ENCODE measurements at regions not wholly inside any gene's neighbourhood (a gene's known extent, or its start where the extent isn't known, plus 50 kb on each side); places are given as distances from the start of the nearest gene placed in this dataset.
A peak's percentile ranks its signal among the peaks of the same experiment; 100 is the strongest.
"Not testable (repeated sequence)": the region's sequence is repeated elsewhere in the genome, so short reads cannot be mapped to it uniquely, and the experiment has no call there.

GRCh38 chr9:129430940-129431643 lies 189.8 kb downstream of the C9orf50 start:
- H3K27me3 ChIP-seq (ENCODE audit: control insufficient read depth, insufficient read depth, low read length), result peaks cover under 1% of the 10 kb centered on the region
- WGBS (ENCODE audit: insufficient coverage), result 83% methylated on average over 18 of the region's 18 CpGs
- H3K36me3 ChIP-seq (ENCODE audit: control insufficient read depth, insufficient read depth, low read length), result no peaks in the 10 kb centered on the region
- Mint-ChIP-seq H3K36me3 (no peaks in the 10 kb centered on the region), H3K27me3 (ENCODE audit: low read depth in 2 of 2) (peaks cover 8 to 14% of the 10 kb centered on the region in 2 donors), H3K9me3 (no peaks in the 10 kb centered on the region), H3K27ac (no peak overlapping the region), H3K4me1 (peaks cover 0 to 6% of the 10 kb centered on the region in 2 donors), H3K4me3 (no peak overlapping the region)
- no peak overlapping the region for H3K4me3 ChIP-seq (ENCODE audit: low read length)
- no peak for TF ChIP-seq CTCF (IDR thresholded peaks at IDR 0.05)
- ATAC-seq (no peak), DNase-seq (no peak)
- no peak overlapping the region for H3K27ac ChIP-seq (ENCODE audit: low read length)
- no peaks in the 10 kb centered on the region for H3K9me3 ChIP-seq (ENCODE audit: control insufficient read depth, insufficient read depth, low read length)
- intact Hi-C loops (cut with micrococcal nuclease), result no loop called here
- H3K4me1 ChIP-seq (ENCODE audit: control insufficient read depth, insufficient read depth, low read length), result no peaks in the 10 kb centered on the region

- WGBS (ENCODE audit: insufficient coverage), result 88% methylated on average over 9 of the region's 9 CpGs
- H3K4me3 Mint-ChIP-seq, result no peak overlapping the region
- no peaks in the 10 kb centered on the region for H3K27me3 ChIP-seq (ENCODE audit: control insufficient read depth, insufficient read depth, low read length)
- no peaks in the 10 kb centered on the region for H3K9me3 ChIP-seq (ENCODE audit: control insufficient read depth, insufficient read depth, low read length)
- no peaks in the 10 kb centered on the region for H3K36me3 ChIP-seq (ENCODE audit: control insufficient read depth, insufficient read depth, low read length)
- peaks cover 0 to 6% of the 10 kb centered on the region in 2 donors for H3K4me1 Mint-ChIP-seq
- no peaks in the 10 kb centered on the region for H3K36me3 Mint-ChIP-seq
- TF ChIP-seq CTCF (IDR thresholded peaks at IDR 0.05), result no peak
- DNase-seq (no peak), ATAC-seq (no peak)
- H3K27me3 Mint-ChIP-seq (ENCODE audit: low read depth in 2 of 2), result peaks cover 8 to 12% of the 10 kb centered on the region in 2 donors
- H3K4me1 ChIP-seq (ENCODE audit: control insufficient read depth, insufficient read depth, low read length), result peaks cover under 1% of the 10 kb centered on the region
- no peak overlapping the region for H3K27ac ChIP-seq (ENCODE audit: low read length)
- H3K4me3 ChIP-seq (ENCODE audit: low read length), result no peak overlapping the region
- intact Hi-C loops (cut with micrococcal nuclease), result no loop called here
- H3K27ac Mint-ChIP-seq, result no peak overlapping the region
- no peaks in the 10 kb centered on the region for H3K9me3 Mint-ChIP-seq
Measured at GRCh38 chr9:129428864-129429577, 191.9 kb downstream of the C9orf50 start.

GRCh38 chr9:129427149-129427548 lies 193.8 kb downstream of the C9orf50 start:
- no peaks in the 10 kb centered on the region for H3K9me3 ChIP-seq (ENCODE audit: control insufficient read depth, insufficient read depth, low read length)
- ATAC-seq, result no peak
- no peak overlapping the region for H3K27ac ChIP-seq (ENCODE audit: low read length)
- Mint-ChIP-seq H3K36me3 (no peaks in the 10 kb centered on the region), H3K4me1 (peaks cover 14 to 22% of the 10 kb centered on the region in 2 donors), H3K27me3 (ENCODE audit: low read depth in 2 of 2) (peaks cover 8 to 12% of the 10 kb centered on the region in 2 donors), H3K9me3 (no peaks in the 10 kb centered on the region), H3K27ac (peak overlapping the region in 1 of 2 donors; percentile 9), H3K4me3 (no peak overlapping the region)
- H3K4me1 ChIP-seq (ENCODE audit: control insufficient read depth, insufficient read depth, low read length), result peaks cover 19% of the 10 kb centered on the region
- 77% methylated on average over 9 of the region's 9 CpGs for WGBS (ENCODE audit: insufficient coverage)
- H3K27me3 ChIP-seq (ENCODE audit: control insufficient read depth, insufficient read depth, low read length), result no peaks in the 10 kb centered on the region
- no peak for TF ChIP-seq CTCF (IDR thresholded peaks at IDR 0.05)
- no peak for DNase-seq
- no peaks in the 10 kb centered on the region for H3K36me3 ChIP-seq (ENCODE audit: control insufficient read depth, insufficient read depth, low read length)
- no peak overlapping the region for H3K4me3 ChIP-seq (ENCODE audit: low read length)
- intact Hi-C loops (cut with micrococcal nuclease), result no loop called here

GRCh38 chr9:129423755-129424154 lies 197.1 kb downstream of the C9orf50 start:
- H3K36me3 Mint-ChIP-seq; H3K27ac ChIP-seq (ENCODE audit: low read length); ATAC-seq; H3K27me3 ChIP-seq (ENCODE audit: control insufficient read depth, insufficient read depth, low read length); H3K27me3 Mint-ChIP-seq (ENCODE audit: low read depth in 2 of 2); H3K9me3 ChIP-seq (ENCODE audit: control insufficient read depth, insufficient read depth, low read length); intact Hi-C loops (cut with micrococcal nuclease); H3K9me3 Mint-ChIP-seq; H3K4me3 Mint-ChIP-seq; DNase-seq; H3K36me3 ChIP-seq (ENCODE audit: control insufficient read depth, insufficient read depth, low read length); H3K4me3 ChIP-seq (ENCODE audit: low read length): not testable (repeated sequence)
- H3K27ac Mint-ChIP-seq, result peak overlapping the region; percentile 29 to 81
- peaks cover 15 to 24% of the 10 kb centered on the region in 2 donors for H3K4me1 Mint-ChIP-seq
- WGBS (ENCODE audit: insufficient coverage), result 94% methylated on average over 8 of the region's 8 CpGs
- H3K4me1 ChIP-seq (ENCODE audit: control insufficient read depth, insufficient read depth, low read length), result peaks cover 27% of the 10 kb centered on the region

Measured in natural killer cell (primary cell).